ENCODE measurements at regions not wholly inside any gene's neighbourhood (a gene's known extent, or its start where the extent isn't known, plus 50 kb on each side); places are given as distances from the start of the nearest gene placed in this dataset.

DNA sequence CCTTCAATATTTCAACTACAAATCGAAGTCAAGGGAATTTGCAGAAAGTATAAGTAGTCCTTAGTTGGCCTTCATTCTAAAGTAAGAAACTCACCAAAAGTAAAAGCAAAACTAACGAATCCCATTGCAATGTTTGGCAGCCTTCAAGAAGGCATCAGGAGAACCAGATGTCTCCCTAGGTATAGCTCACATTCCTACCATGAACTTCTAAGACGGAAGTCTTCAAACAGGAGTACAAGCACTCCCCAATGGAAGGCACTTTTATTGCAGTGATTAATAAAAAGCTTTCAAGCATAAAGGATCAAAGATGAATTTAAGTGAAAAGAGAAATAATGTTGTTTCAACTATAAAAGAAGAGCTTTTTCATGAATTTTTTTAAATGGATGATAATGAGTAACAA lies 236.0 kb upstream of the NR5A2 start:
- Histone ChIP-seq H3K9me3 (no peaks in the 10 kb centered on the region), H3K4me3 (no peak overlapping the region), H3K36me3 (no peaks in the 10 kb centered on the region), H3K27me3 (no peaks in the 10 kb centered on the region), H3K27ac (no peak overlapping the region), H3K4me1 (no peaks in the 10 kb centered on the region)
- intact Hi-C loops (cut with DNase I; ENCODE audit: low total_unique reads): no loop called here
- no peak for DNase-seq
- TF ChIP-seq POLR2A (IDR thresholded peaks at IDR 0.05) (no peak), CTCF (IDR thresholded peaks at IDR 0.05) (no peak)

DNA sequence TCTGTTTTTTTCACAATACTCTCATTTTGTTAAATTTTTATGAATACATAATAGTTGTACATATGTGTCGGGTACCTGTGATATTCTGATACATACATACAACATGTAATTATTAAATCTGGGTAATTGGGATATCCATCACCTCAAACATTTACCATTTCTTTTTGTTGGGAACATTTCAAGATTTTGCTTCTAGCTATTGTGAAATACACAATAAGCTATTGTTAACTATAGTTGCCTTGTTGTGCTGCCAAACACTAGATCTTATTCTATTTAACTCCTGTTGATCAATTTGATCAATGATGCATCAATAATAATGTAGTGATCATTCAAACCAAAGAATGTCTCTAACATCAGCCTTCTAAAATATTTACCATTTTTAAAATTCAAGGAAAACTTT lies 234.6 kb upstream of the NR5A2 start:
- H3K9me3 ChIP-seq: no peaks in the 10 kb centered on the region
- H3K36me3 ChIP-seq: no peaks in the 10 kb centered on the region
- no peak overlapping the region for H3K27ac ChIP-seq
- no peak for DNase-seq
- intact Hi-C loops (cut with DNase I; ENCODE audit: low total_unique reads): no loop called here
- H3K4me1 ChIP-seq: no peaks in the 10 kb centered on the region
- no peaks in the 10 kb centered on the region for H3K27me3 ChIP-seq
- TF ChIP-seq POLR2A (IDR thresholded peaks at IDR 0.05) (no peak), CTCF (IDR thresholded peaks at IDR 0.05) (no peak)
- no peak overlapping the region for H3K4me3 ChIP-seq

- no peaks in the 10 kb centered on the region for H3K27me3 ChIP-seq
- no peak overlapping the region for H3K27ac ChIP-seq
- no peaks in the 10 kb centered on the region for H3K36me3 ChIP-seq
- no peak for TF ChIP-seq POLR2A (IDR thresholded peaks at IDR 0.05)
- no peak for TF ChIP-seq CTCF (IDR thresholded peaks at IDR 0.05)
- H3K4me1 ChIP-seq: no peaks in the 10 kb centered on the region
- intact Hi-C loops (cut with DNase I; ENCODE audit: low total_unique reads): no loop called here
- H3K4me3 ChIP-seq: no peak overlapping the region
- DNase-seq: no peak
- H3K9me3 ChIP-seq: no peaks in the 10 kb centered on the region
These were observed 233.2 kb upstream of the NR5A2 start for GRCh38 chr1:199794105-199794863.

GRCh38 chr1:199799116-199799515 lies 228.4 kb upstream of the NR5A2 start:
- no peak for TF ChIP-seq CTCF (IDR thresholded peaks at IDR 0.05)
- no peak for TF ChIP-seq POLR2A (IDR thresholded peaks at IDR 0.05)
- Histone ChIP-seq H3K9me3 (no peaks in the 10 kb centered on the region), H3K4me1 (no peaks in the 10 kb centered on the region), H3K27ac (no peak overlapping the region), H3K36me3 (no peaks in the 10 kb centered on the region), H3K4me3 (no peak overlapping the region), H3K27me3 (no peaks in the 10 kb centered on the region)
- intact Hi-C loops (cut with DNase I; ENCODE audit: low total_unique reads): no loop called here
- DNase-seq: no peak

GRCh38 chr1:199804526-199804925 lies 223.0 kb upstream of the NR5A2 start:
- H3K27me3 ChIP-seq: no peaks in the 10 kb centered on the region
- H3K4me1 ChIP-seq: no peaks in the 10 kb centered on the region
- H3K4me3 ChIP-seq: no peak overlapping the region
- H3K27ac ChIP-seq: no peak overlapping the region
- intact Hi-C loops (cut with DNase I; ENCODE audit: low total_unique reads): no loop called here
- no peak for DNase-seq
- H3K9me3 ChIP-seq: no peaks in the 10 kb centered on the region
- TF ChIP-seq POLR2A (IDR thresholded peaks at IDR 0.05) (no peak), CTCF (IDR thresholded peaks at IDR 0.05) (no peak)
- H3K36me3 ChIP-seq: no peaks in the 10 kb centered on the region
